GM12874 (cell line): ENCODE measurements at regions not wholly inside any gene's neighbourhood (a gene's known extent, or its start where the extent isn't known, plus 50 kb on each side); places are given as distances from the start of the nearest gene placed in this dataset.
A peak's percentile ranks its signal among the peaks of the same experiment; 100 is the strongest.

Source experiments
- CTCF ChIP-seq: IDR thresholded peaks from 2 replicates; pipeline ENCODE4 v1.5.1; 2011; ENCODE audit warnings: low read depth, mild to moderate bottlenecking, control low read depth, low read length, moderate library complexity; ENCODE audit not compliant: insufficient read depth

- TF ChIP-seq CTCF = no peak
Measured at GRCh38 chr12:108462686-108463085, 52.4 kb upstream of the FICD start.

- TF ChIP-seq CTCF = no peak
Measured at GRCh38 chr12:108461058-108461660, 53.9 kb upstream of the FICD start.

GRCh38 chr12:108459149-108459548 is 55.9 kb upstream of the FICD start:
- no peak for TF ChIP-seq CTCF

GRCh38 chr12:108457734-108458361 is 57.2 kb upstream of the FICD start:
- TF ChIP-seq CTCF = no peak

- TF ChIP-seq CTCF = peak; percentile 68
Measured at GRCh38 chr12:108457006-108457733, 57.9 kb upstream of the FICD start.

- no peak for TF ChIP-seq CTCF
Measured at GRCh38 chr12:108455706-108456105, 59.4 kb upstream of the FICD start.

GRCh38 chr12:108454539-108455139 is 60.4 kb upstream of the FICD start:
- TF ChIP-seq CTCF = no peak
